Endothelial cell of umbilical vein (primary cell): ENCODE measurements at regions not wholly inside any gene's neighbourhood (a gene's known extent, or its start where the extent isn't known, plus 50 kb on each side); places are given as distances from the start of the nearest gene placed in this dataset.

ENCODE experiments used
- BruUV-seq: library from RNA; stranded (reverse); fragments of 400-500 nt; replicated peaks from 2 replicates; lab custom pipeline; 2021; lab: Mats Ljungman, UMichigan
- CTCF ChIA-PET: fragments of 300-600, 350-600 bp; sonication (Branson Sonifier 250); formaldehyde crosslinking; loops from one replicate; lab custom pipeline; 2021; ENCODE audit warnings: antibody characterized with exemption, inconsistent platforms; lab: Charles Lee
- POLR2A ChIA-PET: fragments of 300-600, 350-600 bp; sonication (Branson Sonifier 250); formaldehyde crosslinking; loops from one replicate; lab custom pipeline; 2021; ENCODE audit warnings: antibody characterized with exemption, inconsistent platforms; lab: Charles Lee
- DNase-seq: peaks from one replicate; pipeline ENCODE4 v3.0.0-alpha.2; 2011; ENCODE audit warnings: low read depth, low spot score
- FAIRE-seq: peaks from 2 replicates; lab custom pipeline; 2011; peaks lifted over from hg19 to GRCh38; lab: Jason Lieb, UNC
- H2AFZ ChIP-seq: 2 replicates; pipeline ENCODE4 v1.6.0; 2012; ENCODE audit warnings: low read depth, low read length, control low read depth, inconsistent platforms
- H3K27ac ChIP-seq: 2 replicates; pipeline ENCODE4 v1.5.1; 2011; ENCODE audit warnings: low read depth, mild to moderate bottlenecking, control low read depth, low read length, moderate library complexity; ENCODE audit not compliant: insufficient read depth
- H3K27me3 ChIP-seq, 2 experiments: 2 replicates each; pipeline versions ENCODE4 v1.6.0 to v1.6.1; 2011; ENCODE audit warnings: low read length in 2 of 2, mixed read lengths in 1 of 2; ENCODE audit not compliant: control insufficient read depth in 2 of 2, insufficient read depth in 2 of 2
- H3K36me3 ChIP-seq, 2 experiments: 2 replicates in 1 of 2; 3 replicates in 1 of 2; pipeline ENCODE4 v1.5.1; 2011; ENCODE audit warnings: low read length in 2 of 2, mild to moderate bottlenecking in 1 of 2, moderate library complexity in 1 of 2; ENCODE audit not compliant: control insufficient read depth in 2 of 2, insufficient read depth in 2 of 2; ENCODE audit errors: extremely low read depth in 1 of 2
- H3K4me1 ChIP-seq: 3 replicates; pipeline ENCODE4 v1.5.1; 2011; ENCODE audit warnings: mild to moderate bottlenecking, low read length; ENCODE audit not compliant: control insufficient read depth, insufficient read depth; ENCODE audit errors: extremely low read depth
- H3K4me2 ChIP-seq: 2 replicates; pipeline ENCODE4 v1.6.1; 2011; ENCODE audit warnings: low read length, control low read depth, mixed read lengths; ENCODE audit not compliant: insufficient read depth
- H3K4me3 ChIP-seq, 3 experiments: fragments of 200-600 bp in 1 of 3; sonication (generic), shearing (Covaris generic) in 1 of 3; replicated peaks in 1 of 3; 2 replicates each; pipeline ENCODE4 v1.5.1; 2011 to 2016; ENCODE audit warnings: control low read depth in 3 of 3, low read length in 3 of 3, mild to moderate bottlenecking in 2 of 3, inconsistent platforms in 1 of 3, low read depth in 1 of 3, moderate library complexity in 1 of 3; ENCODE audit not compliant: insufficient read depth in 1 of 3
- H3K79me2 ChIP-seq: 2 replicates; pipeline ENCODE4 v1.6.0; 2012; ENCODE audit warnings: low read length, inconsistent platforms; ENCODE audit not compliant: control insufficient read depth, insufficient read depth
- H3K9ac ChIP-seq: replicated peaks from 2 replicates; pipeline ENCODE3; 2011; ENCODE audit warnings: low read length, control low read depth; ENCODE audit not compliant: insufficient read depth; ENCODE audit errors: extremely low read depth
- H3K9me1 ChIP-seq: replicated peaks from 3 replicates; pipeline ENCODE4 v1.6.0; 2011; ENCODE audit warnings: mild to moderate bottlenecking, low read length; ENCODE audit not compliant: control insufficient read depth, insufficient read depth; ENCODE audit errors: extremely low read depth
- H3K9me3 ChIP-seq: replicated peaks from 2 replicates; pipeline ENCODE4 v1.5.1; 2012; ENCODE audit warnings: low read length, inconsistent platforms; ENCODE audit not compliant: control insufficient read depth, insufficient read depth
- H4K20me1 ChIP-seq: replicated peaks from 2 replicates; pipeline ENCODE3; 2011; ENCODE audit warnings: mild to moderate bottlenecking, low read length; ENCODE audit not compliant: control insufficient read depth, insufficient read depth; ENCODE audit errors: extremely low read depth
- CTCF ChIP-seq, 2 donors: IDR thresholded peaks; 1 replicate in 1 of 2; 2 replicates in 1 of 2; pipeline ENCODE4 v1.5.1; 2011; ENCODE audit warnings: low read length in 2 of 2, mild to moderate bottlenecking in 2 of 2, moderate library complexity in 2 of 2, control low read depth in 1 of 2, inconsistent platforms in 1 of 2, low read depth in 1 of 2; ENCODE audit not compliant: insufficient read depth in 1 of 2; ENCODE audit errors: extremely low read depth in 1 of 2
- EZH2 ChIP-seq: IDR thresholded peaks from 2 replicates; pipeline ENCODE4 v1.6.1; 2012; ENCODE audit warnings: borderline replicate concordance, low read depth, mild to moderate bottlenecking, moderate library complexity, low read length, inconsistent platforms; ENCODE audit not compliant: severe bottlenecking
- FOS ChIP-seq: IDR thresholded peaks from 2 replicates; pipeline ENCODE4 v1.6.1; 2011; ENCODE audit warnings: mild to moderate bottlenecking, low read length, moderate library complexity, borderline replicate concordance; ENCODE audit not compliant: insufficient read depth
- GATA2 ChIP-seq: IDR thresholded peaks from 2 replicates; pipeline ENCODE4 v1.7.0; 2011; ENCODE audit warnings: low read depth, mild to moderate bottlenecking, moderate library complexity, mixed read lengths, low read length; ENCODE audit not compliant: insufficient read length, insufficient read depth
- JUN ChIP-seq: IDR thresholded peaks from 2 replicates; pipeline ENCODE4 v1.6.1; 2011; ENCODE audit warnings: borderline replicate concordance, low read depth; ENCODE audit not compliant: insufficient read length, insufficient read depth
- MAX ChIP-seq: IDR thresholded peaks from 2 replicates; pipeline ENCODE4 v1.6.1; 2011; ENCODE audit not compliant: insufficient read depth, insufficient read length
- MYC ChIP-seq: IDR thresholded peaks from one replicate; pipeline ENCODE4 v1.6.1; 2011; ENCODE audit warnings: mild to moderate bottlenecking, low read depth, low read length
- POLR2A ChIP-seq: IDR thresholded peaks from 2 replicates; pipeline ENCODE4 v1.6.1; 2012; ENCODE audit warnings: low read depth, mild to moderate bottlenecking, control low read depth, low read length
- POLR2AphosphoS5 ChIP-seq: IDR thresholded peaks from 2 replicates; pipeline ENCODE4 v1.6.1; 2012; ENCODE audit warnings: low read depth, mild to moderate bottlenecking, control low read depth, low read length, moderate library complexity; ENCODE audit not compliant: insufficient read depth
- dilution Hi-C: fragments of 300-500 bp; cut with MboI; formaldehyde crosslinking; loops from one replicate; pipeline ENCODE4 v1.15.0; 2019; ENCODE audit warnings: low sequenced_read_pairs; ENCODE audit not compliant: extremely low pct_ligation_motif_present
- intact Hi-C: fragments of 100-400 bp; cut with micrococcal nuclease; formaldehyde crosslinking; loops from one replicate; pipeline ENCODE4 v1.10.0; 2022

- no TSS peak for BruUV-seq
- no peak for FAIRE-seq
- Histone ChIP-seq H3K4me2 (no peak overlapping the region), H3K27ac (no peak overlapping the region), H3K27me3 (no peaks in the 10 kb centered on the region), H3K9me1 (no peaks in the 10 kb centered on the region), H4K20me1 (no peaks in the 10 kb centered on the region), H2AFZ (no peak overlapping the region), H3K36me3 (no peaks in the 10 kb centered on the region), H3K9ac (no peak overlapping the region), H3K4me3 (no peak overlapping the region), H3K4me1 (no peaks in the 10 kb centered on the region), H3K9me3 (no peaks in the 10 kb centered on the region), H3K79me2 (no peaks in the 10 kb centered on the region)
- dilution Hi-C loops: no loop called here
- CTCF ChIA-PET: no interaction called here
- POLR2A ChIA-PET: no interaction called here
- TF ChIP-seq MAX (no peak), EZH2 (no peak), CTCF (IDR thresholded peaks at IDR 0.05; ENCODE audit: extremely low read depth in 1 of 2, insufficient read depth in 1 of 2, low read depth in 1 of 2, low read length in 2 of 2) (no peak), MYC (no peak), FOS (no peak), POLR2AphosphoS5 (no peak)
- no peak for DNase-seq
- intact Hi-C loops: no loop called here
These were observed 603.8 kb downstream of the CDH8 start for GRCh38 chr16:61432421-61432820.

- Histone ChIP-seq H3K27me3 (no peaks in the 10 kb centered on the region), H4K20me1 (no peaks in the 10 kb centered on the region), H3K9me3 (peaks cover 2% of the 10 kb centered on the region), H2AFZ (no peak overlapping the region), H3K9ac (no peak overlapping the region), H3K9me1 (no peaks in the 10 kb centered on the region), H3K4me2 (no peak overlapping the region), H3K27ac (no peak overlapping the region), H3K36me3 (no peaks in the 10 kb centered on the region), H3K4me1 (no peaks in the 10 kb centered on the region), H3K4me3 (no peak overlapping the region), H3K79me2 (no peaks in the 10 kb centered on the region)
- intact Hi-C loops (no loop called here), dilution Hi-C loops (no loop called here)
- DNase-seq (no peak), FAIRE-seq (no peak)
- CTCF ChIA-PET: no interaction called here
- BruUV-seq: no TSS peak
- POLR2A ChIA-PET: no interaction called here
- TF ChIP-seq POLR2A: no peak
- TF ChIP-seq EZH2: no peak
- no peak for TF ChIP-seq JUN
- TF ChIP-seq POLR2AphosphoS5: no peak
- no peak for TF ChIP-seq GATA2
- no peak for TF ChIP-seq CTCF (IDR thresholded peaks at IDR 0.05; ENCODE audit: extremely low read depth in 1 of 2, insufficient read depth in 1 of 2, low read depth in 1 of 2, low read length in 2 of 2)
- no peak for TF ChIP-seq MYC
- TF ChIP-seq MAX: no peak
- no peak for TF ChIP-seq FOS
These were observed 615.1 kb downstream of the CDH8 start for GRCh38 chr16:61421111-61421510.
